ENCODE measurements at regions not wholly inside any gene's neighbourhood (a gene's known extent, or its start where the extent isn't known, plus 50 kb on each side); places are given as distances from the start of the nearest gene placed in this dataset.

- Histone ChIP-seq H3K9me3 (ENCODE audit: control insufficient read depth, insufficient read depth, low read length) (no peaks in the 10 kb centered on the region), H3K36me3 (ENCODE audit: insufficient read depth, low read length) (no peaks in the 10 kb centered on the region), H3K4me1 (ENCODE audit: insufficient read depth, low read length) (peaks cover 7% of the 10 kb centered on the region; the same call in 1 of the 2 replicates), H3K9ac (ENCODE audit: low read depth, low read length) (no peak overlapping the region)
Observed at GRCh38 chr1:208298593-208299269, 54.5 kb upstream of the PLXNA2 start.

- Histone ChIP-seq H3K36me3 (ENCODE audit: insufficient read depth, low read length) (no peaks in the 10 kb centered on the region), H3K9ac (ENCODE audit: low read depth, low read length) (no peak overlapping the region), H3K4me1 (ENCODE audit: insufficient read depth, low read length) (peaks cover 7% of the 10 kb centered on the region; the same call in 1 of the 2 replicates), H3K9me3 (ENCODE audit: control insufficient read depth, insufficient read depth, low read length) (no peaks in the 10 kb centered on the region)
Observed at GRCh38 chr1:208300084-208300770, 56.0 kb upstream of the PLXNA2 start.

DNA sequence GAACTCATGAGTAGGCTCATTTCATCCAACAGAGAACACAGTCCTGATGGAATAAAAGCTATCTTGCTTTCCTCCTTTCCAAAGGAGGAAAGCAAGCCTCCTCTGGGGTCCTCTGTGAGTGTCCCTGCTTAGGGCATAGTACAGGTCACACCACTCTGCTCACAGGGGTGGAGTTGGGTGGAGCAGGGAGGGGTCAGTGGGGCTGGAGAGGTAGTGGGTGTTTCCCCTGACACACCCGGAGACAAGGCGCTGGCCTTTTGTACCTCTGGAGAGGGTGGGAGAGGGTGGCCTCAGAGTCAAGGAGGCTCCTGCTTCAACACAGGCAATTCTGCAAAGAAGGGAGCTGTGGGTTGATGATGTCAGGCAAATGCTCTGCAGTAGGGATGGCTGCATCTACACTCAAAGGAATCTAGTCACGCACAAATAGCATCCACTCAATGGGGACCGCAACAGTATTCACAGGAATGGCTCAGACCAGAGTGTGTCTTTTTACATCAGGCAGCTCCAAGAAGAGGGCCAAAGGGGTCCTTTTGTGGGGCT, 58.6 kb upstream of the PLXNA2 start:
- no peak overlapping the region for H3K9ac ChIP-seq (ENCODE audit: low read depth, low read length)
- H3K9me3 ChIP-seq (ENCODE audit: control insufficient read depth, insufficient read depth, low read length), result no peaks in the 10 kb centered on the region
- no peaks in the 10 kb centered on the region for H3K36me3 ChIP-seq (ENCODE audit: insufficient read depth, low read length)
- H3K4me1 ChIP-seq (ENCODE audit: insufficient read depth, low read length), result peaks cover 7% of the 10 kb centered on the region; the same call in 1 of the 2 replicates

GRCh38 chr1:208303743-208304712, 59.8 kb upstream of the PLXNA2 start:
- Histone ChIP-seq H3K9me3 (ENCODE audit: control insufficient read depth, insufficient read depth, low read length) (no peaks in the 10 kb centered on the region), H3K36me3 (ENCODE audit: insufficient read depth, low read length) (no peaks in the 10 kb centered on the region), H3K9ac (ENCODE audit: low read depth, low read length) (no peak overlapping the region), H3K4me1 (ENCODE audit: insufficient read depth, low read length) (no peaks in the 10 kb centered on the region; the same call in 1 of the 2 replicates)

DNA sequence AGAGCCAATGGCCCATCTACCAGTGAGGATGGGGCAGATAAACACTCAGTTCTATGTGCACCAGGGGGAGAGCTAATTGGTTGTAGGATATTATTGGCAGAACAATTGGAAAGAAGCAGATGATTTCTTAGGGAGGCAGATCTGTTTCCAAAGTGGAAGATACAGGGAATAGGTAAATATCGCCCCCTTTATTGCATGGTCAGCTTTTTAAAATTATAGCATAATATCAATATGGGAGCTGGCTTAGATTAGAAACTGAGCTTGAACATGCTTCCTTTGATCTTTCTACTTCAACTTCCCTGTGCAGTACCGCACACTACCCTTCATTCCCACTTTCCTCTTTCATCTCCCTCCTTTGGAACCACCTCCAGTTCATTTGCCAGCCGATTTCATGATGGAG, 64.0 kb upstream of the PLXNA2 start:
- Histone ChIP-seq H3K9ac (ENCODE audit: low read depth, low read length) (no peak overlapping the region), H3K36me3 (ENCODE audit: insufficient read depth, low read length) (no peaks in the 10 kb centered on the region), H3K9me3 (ENCODE audit: control insufficient read depth, insufficient read depth, low read length) (no peaks in the 10 kb centered on the region), H3K4me1 (ENCODE audit: insufficient read depth, low read length) (no peaks in the 10 kb centered on the region; the same call in 1 of the 2 replicates)

DNA sequence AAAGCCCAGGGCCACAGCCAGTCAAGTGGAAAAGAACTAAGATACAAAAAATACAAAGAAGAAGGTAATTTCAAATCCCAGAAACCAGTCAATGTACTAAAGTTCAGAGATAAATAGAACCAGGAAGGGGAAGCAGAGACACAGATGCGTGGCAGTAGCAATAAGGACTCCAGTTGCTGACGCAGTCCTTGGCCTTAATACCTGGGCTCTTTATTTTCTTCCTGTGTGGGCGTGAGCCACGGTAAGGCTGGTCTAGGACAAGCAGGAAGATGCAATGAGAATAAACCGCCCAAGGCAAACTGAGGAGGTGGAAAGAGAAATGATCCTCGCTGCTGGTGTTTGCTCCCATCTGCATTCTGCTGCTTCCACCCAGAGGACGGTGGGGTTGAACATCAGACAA, 65.6 kb upstream of the PLXNA2 start:
- Histone ChIP-seq H3K9ac (ENCODE audit: low read depth, low read length) (no peak overlapping the region), H3K4me1 (ENCODE audit: insufficient read depth, low read length) (no peaks in the 10 kb centered on the region), H3K9me3 (ENCODE audit: control insufficient read depth, insufficient read depth, low read length) (no peaks in the 10 kb centered on the region), H3K36me3 (ENCODE audit: insufficient read depth, low read length) (no peaks in the 10 kb centered on the region)

- H3K36me3 ChIP-seq (ENCODE audit: insufficient read depth, low read length), result no peaks in the 10 kb centered on the region
- H3K9ac ChIP-seq (ENCODE audit: low read depth, low read length), result no peak overlapping the region
- no peaks in the 10 kb centered on the region for H3K4me1 ChIP-seq (ENCODE audit: insufficient read depth, low read length)
- no peaks in the 10 kb centered on the region for H3K9me3 ChIP-seq (ENCODE audit: control insufficient read depth, insufficient read depth, low read length)
Observed at GRCh38 chr1:208312706-208313105, 68.5 kb upstream of the PLXNA2 start.

GRCh38 chr1:208314431-208314830, 70.2 kb upstream of the PLXNA2 start:
- Histone ChIP-seq H3K9ac (ENCODE audit: low read depth, low read length) (no peak overlapping the region), H3K36me3 (ENCODE audit: insufficient read depth, low read length) (no peaks in the 10 kb centered on the region), H3K4me1 (ENCODE audit: insufficient read depth, low read length) (no peaks in the 10 kb centered on the region), H3K9me3 (ENCODE audit: control insufficient read depth, insufficient read depth, low read length) (no peaks in the 10 kb centered on the region)

DNA sequence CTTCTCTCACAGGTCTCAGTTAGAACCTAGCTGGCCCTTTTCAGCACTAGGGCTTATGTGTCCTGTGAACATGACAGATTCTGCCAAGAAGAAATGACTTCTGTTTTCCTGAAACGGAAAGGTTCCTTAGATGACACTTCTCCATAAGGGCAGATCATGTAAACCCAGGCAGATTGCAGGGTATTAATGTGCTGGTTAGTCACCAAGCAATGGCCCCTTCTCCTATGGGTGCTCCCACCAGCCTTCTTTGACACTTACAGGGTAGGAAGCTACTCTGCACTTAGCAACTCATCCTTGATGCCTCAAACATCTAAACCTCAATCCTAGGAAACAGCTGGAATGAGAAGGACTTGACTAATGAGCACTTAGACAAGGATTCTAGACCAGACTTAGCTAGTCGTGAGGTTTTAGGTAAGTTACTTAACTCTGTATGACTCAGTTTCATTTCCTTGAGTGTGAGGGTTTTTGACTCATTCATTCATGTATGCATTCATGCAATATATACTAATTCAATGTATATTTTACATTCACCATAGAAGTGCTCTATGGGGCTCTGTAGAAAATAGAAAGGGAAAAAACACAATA, 74.1 kb upstream of the PLXNA2 start:
- Histone ChIP-seq H3K4me1 (ENCODE audit: insufficient read depth, low read length) (no peaks in the 10 kb centered on the region), H3K36me3 (ENCODE audit: insufficient read depth, low read length) (no peaks in the 10 kb centered on the region), H3K9ac (ENCODE audit: low read depth, low read length) (no peak overlapping the region), H3K9me3 (ENCODE audit: control insufficient read depth, insufficient read depth, low read length) (no peaks in the 10 kb centered on the region)

DNA sequence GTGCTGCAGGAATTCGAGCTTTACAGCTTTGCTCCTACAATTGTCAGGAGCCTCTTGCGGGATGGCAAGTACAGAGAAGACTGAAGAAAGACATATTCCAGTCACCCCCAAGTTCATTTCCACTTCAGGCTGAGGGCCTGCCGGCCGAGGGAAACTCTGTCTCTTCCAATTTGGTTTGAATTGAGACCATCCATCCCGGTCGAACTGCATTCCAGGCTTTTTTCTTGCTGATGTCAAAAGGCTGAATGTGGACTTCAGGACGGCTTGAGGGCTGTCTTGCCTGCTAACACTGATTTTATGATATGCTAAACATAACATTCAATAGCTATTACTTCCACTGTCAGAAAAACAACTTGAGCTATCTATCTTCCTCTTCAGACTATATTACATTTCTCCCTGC, 79.8 kb upstream of the PLXNA2 start:
- no peaks in the 10 kb centered on the region for H3K9me3 ChIP-seq (ENCODE audit: control insufficient read depth, insufficient read depth, low read length)
- no peaks in the 10 kb centered on the region for H3K36me3 ChIP-seq (ENCODE audit: insufficient read depth, low read length)
- H3K4me1 ChIP-seq (ENCODE audit: insufficient read depth, low read length), result 0 out of 2 replicates have a peak, but pooled peaks cover 4% of the 10 kb centered on the region
- H3K9ac ChIP-seq (ENCODE audit: low read depth, low read length), result no peak overlapping the region

GRCh38 chr1:208326033-208326432, 81.8 kb upstream of the PLXNA2 start:
- Histone ChIP-seq H3K4me1 (ENCODE audit: insufficient read depth, low read length) (0 out of 2 replicates have a peak, but pooled peaks cover 4% of the 10 kb centered on the region), H3K36me3 (ENCODE audit: insufficient read depth, low read length) (no peaks in the 10 kb centered on the region), H3K9me3 (ENCODE audit: control insufficient read depth, insufficient read depth, low read length) (no peaks in the 10 kb centered on the region), H3K9ac (ENCODE audit: low read depth, low read length) (no peak overlapping the region)

- H3K4me1 ChIP-seq (ENCODE audit: insufficient read depth, low read length), result no peaks in the 10 kb centered on the region
- no peak overlapping the region for H3K9ac ChIP-seq (ENCODE audit: low read depth, low read length)
- no peaks in the 10 kb centered on the region for H3K9me3 ChIP-seq (ENCODE audit: control insufficient read depth, insufficient read depth, low read length)
- H3K36me3 ChIP-seq (ENCODE audit: insufficient read depth, low read length), result no peaks in the 10 kb centered on the region
Observed at GRCh38 chr1:208329300-208329699, 85.1 kb upstream of the PLXNA2 start.

GRCh38 chr1:208332036-208332773, 88.0 kb upstream of the PLXNA2 start:
- H3K4me1 ChIP-seq (ENCODE audit: insufficient read depth, low read length), result no peaks in the 10 kb centered on the region
- no peaks in the 10 kb centered on the region for H3K36me3 ChIP-seq (ENCODE audit: insufficient read depth, low read length)
- H3K9me3 ChIP-seq (ENCODE audit: control insufficient read depth, insufficient read depth, low read length), result no peaks in the 10 kb centered on the region

More at GRCh38 chr1:208332036-208332773, 88.0 kb upstream of the PLXNA2 start:
- no peak overlapping the region for H3K9ac ChIP-seq (ENCODE audit: low read depth, low read length)

Measured in ES-I3 (cell line).